ENCODE measurements at regions not wholly inside any gene's neighbourhood (a gene's known extent, or its start where the extent isn't known, plus 50 kb on each side); places are given as distances from the start of the nearest gene placed in this dataset.
A peak's percentile ranks its signal among the peaks of the same experiment; 100 is the strongest.

- TF ChIP-seq, protein P1, sequence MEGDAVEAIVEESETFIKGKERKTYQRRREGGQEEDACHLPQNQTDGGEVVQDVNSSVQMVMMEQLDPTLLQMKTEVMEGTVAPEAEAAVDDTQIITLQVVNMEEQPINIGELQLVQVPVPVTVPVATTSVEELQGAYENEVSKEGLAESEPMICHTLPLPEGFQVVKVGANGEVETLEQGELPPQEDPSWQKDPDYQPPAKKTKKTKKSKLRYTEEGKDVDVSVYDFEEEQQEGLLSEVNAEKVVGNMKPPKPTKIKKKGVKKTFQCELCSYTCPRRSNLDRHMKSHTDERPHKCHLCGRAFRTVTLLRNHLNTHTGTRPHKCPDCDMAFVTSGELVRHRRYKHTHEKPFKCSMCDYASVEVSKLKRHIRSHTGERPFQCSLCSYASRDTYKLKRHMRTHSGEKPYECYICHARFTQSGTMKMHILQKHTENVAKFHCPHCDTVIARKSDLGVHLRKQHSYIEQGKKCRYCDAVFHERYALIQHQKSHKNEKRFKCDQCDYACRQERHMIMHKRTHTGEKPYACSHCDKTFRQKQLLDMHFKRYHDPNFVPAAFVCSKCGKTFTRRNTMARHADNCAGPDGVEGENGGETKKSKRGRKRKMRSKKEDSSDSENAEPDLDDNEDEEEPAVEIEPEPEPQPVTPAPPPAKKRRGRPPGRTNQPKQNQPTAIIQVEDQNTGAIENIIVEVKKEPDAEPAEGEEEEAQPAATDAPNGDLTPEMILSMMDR (IDR thresholded peaks at IDR 0.05; ENCODE audit: borderline replicate concordance, control extremely low read depth, extremely low read depth, insufficient read depth, missing control alignments): no peak
- in situ Hi-C loops (cut with MboI; ENCODE audit: low sequenced_read_pairs, unreplicated experiment): no loop called here
- no peak for DNase-seq (ENCODE audit: low spot score)
These were observed 425.2 kb downstream of the IDS start for GRCh38 chrX:149079805-149080406.

DNA sequence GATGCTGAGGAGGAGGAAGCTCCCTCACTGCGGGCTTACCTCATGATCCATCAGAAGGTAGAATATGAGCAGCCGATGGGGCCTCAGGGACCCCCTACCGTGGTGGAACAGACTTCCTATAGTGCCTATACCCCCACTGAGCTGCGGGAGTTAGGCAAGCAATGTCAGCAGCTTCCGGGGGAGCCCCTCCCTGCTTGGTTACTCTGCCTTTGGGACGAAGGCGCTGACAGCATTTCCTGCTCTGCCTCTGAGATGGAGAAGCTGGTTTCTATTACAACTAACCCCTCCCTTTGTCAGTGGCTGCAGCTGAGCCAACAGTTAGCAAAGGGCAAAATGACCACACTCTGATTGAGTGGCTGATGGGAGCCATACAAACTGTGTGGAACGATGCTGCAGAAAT lies 430.7 kb downstream of the IDS start:
- in situ Hi-C loops (cut with MboI; ENCODE audit: low sequenced_read_pairs, unreplicated experiment): no loop called here
- DNase-seq (ENCODE audit: low spot score): peak; percentile 2
- TF ChIP-seq, protein P1 (IDR thresholded peaks at IDR 0.05; ENCODE audit: borderline replicate concordance, control extremely low read depth, extremely low read depth, insufficient read depth, missing control alignments): no peak

DNA sequence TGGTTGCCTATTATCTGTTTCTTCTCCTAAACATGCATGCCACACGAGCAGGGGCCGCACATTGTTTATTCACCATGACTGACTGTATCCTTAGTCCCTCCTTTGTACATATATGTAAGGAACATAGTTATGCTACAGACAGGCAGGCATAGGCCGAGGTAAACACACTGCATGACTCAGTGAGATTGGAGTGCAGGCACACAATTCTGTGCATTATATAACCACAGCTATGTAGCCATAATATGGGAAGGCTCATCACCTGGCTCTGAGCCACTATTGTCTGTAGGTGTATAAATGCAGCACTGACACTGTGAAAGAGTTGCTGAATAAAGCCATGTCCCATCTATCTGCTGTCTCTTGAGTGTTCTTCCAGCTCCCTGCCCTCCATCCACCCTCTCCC lies 431.6 kb downstream of the IDS start:
- in situ Hi-C loops (cut with MboI; ENCODE audit: low sequenced_read_pairs, unreplicated experiment): no loop called here
- TF ChIP-seq, protein P1 (IDR thresholded peaks at IDR 0.05; ENCODE audit: borderline replicate concordance, control extremely low read depth, extremely low read depth, insufficient read depth, missing control alignments): no peak
- DNase-seq (ENCODE audit: low spot score): no peak

GRCh38 chrX:149069899-149070298 lies 435.2 kb downstream of the IDS start:
- TF ChIP-seq, protein P1 (IDR thresholded peaks at IDR 0.05; ENCODE audit: borderline replicate concordance, control extremely low read depth, extremely low read depth, insufficient read depth, missing control alignments): no peak
- DNase-seq (ENCODE audit: low spot score): no peak
- in situ Hi-C loops (cut with MboI; ENCODE audit: low sequenced_read_pairs, unreplicated experiment): no loop called here

GRCh38 chrX:149060921-149061320 lies 444.2 kb downstream of the IDS start:
- in situ Hi-C loops (cut with MboI; ENCODE audit: low sequenced_read_pairs, unreplicated experiment): no loop called here
- TF ChIP-seq, protein P1 (IDR thresholded peaks at IDR 0.05; ENCODE audit: borderline replicate concordance, control extremely low read depth, extremely low read depth, insufficient read depth, missing control alignments): no peak
- no peak for DNase-seq (ENCODE audit: low spot score)
